GM12865 (cell line): ENCODE measurements at regions not wholly inside any gene's neighbourhood (a gene's known extent, or its start where the extent isn't known, plus 50 kb on each side); places are given as distances from the start of the nearest gene placed in this dataset.

Experiments
- DNase-seq: peaks from one replicate; pipeline ENCODE4 v3.0.0; 2010; ENCODE audit warnings: low read depth
- H3K4me3 ChIP-seq: 2 replicates; pipeline ENCODE4 v1.5.1; 2011; ENCODE audit warnings: mild to moderate bottlenecking, low read depth, low read length, control low read depth
- CTCF ChIP-seq: IDR thresholded peaks from 2 replicates; pipeline ENCODE4 v1.5.1; 2011; ENCODE audit warnings: low read length, control low read depth, low read depth, inconsistent platforms; ENCODE audit not compliant: insufficient read depth; ENCODE audit errors: missing control alignments

GRCh38 chr5:165903835-165904234 is 2387.6 kb upstream of the WWC1 start:
- no peak for TF ChIP-seq CTCF
- DNase-seq = no peak
- H3K4me3 ChIP-seq = no peak overlapping the region

- H3K4me3 ChIP-seq = no peak overlapping the region
- DNase-seq = no peak
- TF ChIP-seq CTCF = no peak
Measured at GRCh38 chr5:165906871-165907270, 2384.6 kb upstream of the WWC1 start.

- DNase-seq = no peak
- no peak for TF ChIP-seq CTCF
- no peak overlapping the region for H3K4me3 ChIP-seq
Measured at GRCh38 chr5:165913059-165913458, 2378.4 kb upstream of the WWC1 start.

- TF ChIP-seq CTCF = no peak
- H3K4me3 ChIP-seq = no peak overlapping the region
- DNase-seq = no peak
Measured at GRCh38 chr5:165914456-165914855, 2377.0 kb upstream of the WWC1 start.

- no peak for DNase-seq
- no peak overlapping the region for H3K4me3 ChIP-seq
- TF ChIP-seq CTCF = no peak
Measured at GRCh38 chr5:165919196-165919595, 2372.2 kb upstream of the WWC1 start.

- TF ChIP-seq CTCF = no peak
- no peak overlapping the region for H3K4me3 ChIP-seq
- DNase-seq = no peak
Measured at GRCh38 chr5:165920655-165921054, 2370.8 kb upstream of the WWC1 start.

GRCh38 chr5:165928971-165929370 is 2362.5 kb upstream of the WWC1 start:
- DNase-seq = no peak
- TF ChIP-seq CTCF = no peak
- no peak overlapping the region for H3K4me3 ChIP-seq
